Gastrocnemius medialis (tissue), 4 donors: ENCODE measurements at regions not wholly inside any gene's neighbourhood (a gene's known extent, or its start where the extent isn't known, plus 50 kb on each side); places are given as distances from the start of the nearest gene placed in this dataset.

Experiments used
- CTCF ChIP-seq, 5 experiments: fragments of 450-650 bp in 3 of 5; fragments of 200-600 bp in 2 of 5; sonication (generic) in 2 of 5; IDR thresholded peaks in 4 of 5; conservative IDR thresholded peaks in 1 of 5; 1 replicate in 4 of 5; 2 replicates in 1 of 5; pipeline ENCODE4 v1.5.1; 2016 to 2019; ENCODE audit warnings: antibody characterized with exemption in 5 of 5, mild to moderate bottlenecking in 3 of 5, moderate library complexity in 3 of 5
- POLR2A ChIP-seq, 2 donors: fragments of 450-650 bp; IDR thresholded peaks; one replicate each; pipeline ENCODE4 v1.6.1; 2017; ENCODE audit warnings: antibody characterized with exemption in 2 of 2, mild to moderate bottlenecking in 2 of 2, moderate library complexity in 2 of 2

- TF ChIP-seq CTCF (IDR thresholded peaks at IDR 0.05 in 4 of 5, conservative IDR thresholded peaks at IDR 0.05 in 1 of 5) (no peak), POLR2A (IDR thresholded peaks at IDR 0.05) (no peak)
Measured at GRCh38 chr13:75947448-75947847, 311.3 kb downstream of the LMO7 start.
